ACC112 (cell line): ENCODE measurements at regions not wholly inside any gene's neighbourhood (a gene's known extent, or its start where the extent isn't known, plus 50 kb on each side); places are given as distances from the start of the nearest gene placed in this dataset.
A peak's percentile ranks its signal among the peaks of the same experiment; 100 is the strongest.

Source experiments
- H2AFZ ChIP-seq: fragments of 200-600 bp; sonication (generic); one replicate; pipeline ENCODE4 v1.6.0; 2017; ENCODE audit warnings: antibody characterized with exemption, low read length; ENCODE audit not compliant: unreplicated experiment
- H3K27ac ChIP-seq: fragments of 200-600 bp; sonication (generic); 2 replicates; pipeline ENCODE4 v1.5.1; 2014; ENCODE audit warnings: low read depth, mild to moderate bottlenecking, antibody characterized with exemption, low read length, moderate library complexity
- H3K27me3 ChIP-seq: fragments of 200-600 bp; sonication (generic); 2 replicates; pipeline ENCODE4 v1.6.1; 2014; ENCODE audit warnings: mild to moderate bottlenecking, antibody characterized with exemption, low read length, moderate library complexity, mixed read lengths; ENCODE audit not compliant: insufficient read depth
- H3K36me3 ChIP-seq: fragments of 200-600 bp; sonication (generic); 2 replicates; pipeline ENCODE4 v1.6.1; 2016; ENCODE audit warnings: mild to moderate bottlenecking, antibody characterized with exemption, low read length, moderate library complexity, mixed read lengths; ENCODE audit not compliant: insufficient read depth
- H3K4me1 ChIP-seq: fragments of 200-600 bp; sonication (generic); one replicate; pipeline ENCODE4 v1.6.1; 2016; ENCODE audit warnings: low read length, mixed read lengths; ENCODE audit not compliant: insufficient read depth, unreplicated experiment, control insufficient read depth
- H3K4me3 ChIP-seq: fragments of 200-600 bp; sonication (generic); 2 replicates; pipeline ENCODE4 v1.5.1; 2014; ENCODE audit warnings: mild to moderate bottlenecking, low read depth, low read length
- H3K79me2 ChIP-seq: fragments of 200-600 bp; sonication (generic); one replicate; pipeline ENCODE4 v1.6.0; 2016; ENCODE audit warnings: low read length; ENCODE audit not compliant: control insufficient read depth, unreplicated experiment, insufficient read depth

DNA sequence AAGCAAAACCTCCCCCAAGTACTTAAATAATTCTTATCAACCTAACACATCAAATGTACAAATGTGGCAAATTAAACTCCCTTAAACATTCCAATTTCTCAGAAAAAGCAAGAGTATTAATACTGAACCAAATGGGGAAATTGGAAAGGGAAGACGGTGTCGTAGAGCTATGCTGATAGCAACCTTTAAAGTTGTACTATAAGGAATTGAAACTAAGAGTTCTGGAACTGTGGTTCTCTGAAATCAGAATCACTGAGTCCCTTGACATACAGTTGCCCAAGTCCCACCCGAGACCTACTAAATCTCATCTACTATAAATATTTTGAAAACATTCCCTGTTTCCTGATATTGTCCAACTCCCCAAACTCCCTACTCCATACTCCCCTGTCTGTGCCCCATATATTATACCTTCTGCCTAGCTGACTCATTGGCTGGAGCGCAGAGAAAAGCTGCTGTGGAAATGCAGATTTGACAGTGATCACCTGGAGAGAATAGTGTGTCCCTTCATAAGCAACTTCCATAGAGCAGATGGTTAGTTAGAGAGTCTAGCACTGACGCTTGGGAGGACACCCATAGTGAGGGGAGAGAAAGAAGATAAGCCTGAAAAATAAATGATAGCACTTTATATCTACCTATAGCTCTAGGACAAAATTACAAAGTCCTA, 51.4 kb upstream of the ITM2B start:
- Histone ChIP-seq H2AFZ (no peak overlapping the region), H3K36me3 (no peaks in the 10 kb centered on the region), H3K4me3 (no peak overlapping the region), H3K79me2 (no peaks in the 10 kb centered on the region), H3K27ac (no peak overlapping the region), H3K27me3 (no peaks in the 10 kb centered on the region), H3K4me1 (no peaks in the 10 kb centered on the region)

- Histone ChIP-seq H3K4me3 (no peak overlapping the region), H3K27ac (no peak overlapping the region), H2AFZ (no peak overlapping the region), H3K4me1 (no peaks in the 10 kb centered on the region), H3K27me3 (no peaks in the 10 kb centered on the region), H3K36me3 (no peaks in the 10 kb centered on the region), H3K79me2 (no peaks in the 10 kb centered on the region)
Observed at GRCh38 chr13:48178126-48178525, 54.9 kb upstream of the ITM2B start.

DNA sequence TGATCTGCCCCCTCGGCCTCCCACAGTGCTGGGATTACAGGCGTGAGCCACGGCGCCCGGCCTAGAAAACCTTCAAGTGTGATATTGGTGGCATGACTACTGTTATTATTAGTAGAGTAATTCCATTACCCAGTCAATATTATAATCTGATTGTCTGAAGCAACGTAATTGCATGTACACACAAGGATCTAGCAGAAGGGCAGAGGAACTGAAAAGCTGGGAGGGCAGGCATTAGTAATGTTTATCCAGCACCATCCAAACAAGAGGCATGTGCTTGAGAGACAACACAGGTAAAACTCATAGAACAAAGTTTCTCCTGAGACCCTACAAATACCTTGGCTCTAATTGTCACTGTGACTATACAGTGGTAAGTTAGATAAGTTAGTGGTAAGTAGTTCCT, 56.2 kb upstream of the ITM2B start:
- Histone ChIP-seq H2AFZ (no peak overlapping the region), H3K4me1 (no peaks in the 10 kb centered on the region), H3K27ac (no peak overlapping the region), H3K4me3 (no peak overlapping the region), H3K79me2 (no peaks in the 10 kb centered on the region), H3K27me3 (no peaks in the 10 kb centered on the region), H3K36me3 (no peaks in the 10 kb centered on the region)

DNA sequence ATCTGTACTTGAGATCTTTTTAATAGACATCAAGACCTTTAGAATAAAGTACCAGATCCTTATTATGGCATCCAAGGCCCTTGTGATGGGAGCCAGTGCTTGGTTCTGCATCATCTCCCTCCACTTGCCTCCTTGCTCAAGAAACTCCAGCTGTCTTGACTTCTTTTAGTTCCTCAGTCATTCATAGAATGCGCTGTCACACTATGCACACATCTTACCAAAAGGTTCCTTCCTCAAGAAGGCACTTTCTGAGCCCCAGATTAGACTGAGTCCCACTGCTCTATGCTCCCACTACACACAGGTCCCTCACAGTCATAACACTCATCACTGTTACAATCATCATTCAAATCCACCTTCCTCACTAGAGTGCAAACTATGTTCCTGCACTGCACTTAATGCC, 57.8 kb upstream of the ITM2B start:
- H3K4me3 ChIP-seq = no peak overlapping the region
- no peaks in the 10 kb centered on the region for H3K79me2 ChIP-seq
- no peak overlapping the region for H3K27ac ChIP-seq
- H2AFZ ChIP-seq = no peak overlapping the region
- H3K36me3 ChIP-seq = no peaks in the 10 kb centered on the region
- no peaks in the 10 kb centered on the region for H3K27me3 ChIP-seq
- no peaks in the 10 kb centered on the region for H3K4me1 ChIP-seq

GRCh38 chr13:48167866-48168265, 65.1 kb upstream of the ITM2B start:
- H3K27ac ChIP-seq = no peak overlapping the region
- no peaks in the 10 kb centered on the region for H3K79me2 ChIP-seq
- H3K27me3 ChIP-seq = no peaks in the 10 kb centered on the region
- no peak overlapping the region for H2AFZ ChIP-seq
- H3K4me3 ChIP-seq = no peak overlapping the region
- no peaks in the 10 kb centered on the region for H3K4me1 ChIP-seq
- H3K36me3 ChIP-seq = no peaks in the 10 kb centered on the region

DNA sequence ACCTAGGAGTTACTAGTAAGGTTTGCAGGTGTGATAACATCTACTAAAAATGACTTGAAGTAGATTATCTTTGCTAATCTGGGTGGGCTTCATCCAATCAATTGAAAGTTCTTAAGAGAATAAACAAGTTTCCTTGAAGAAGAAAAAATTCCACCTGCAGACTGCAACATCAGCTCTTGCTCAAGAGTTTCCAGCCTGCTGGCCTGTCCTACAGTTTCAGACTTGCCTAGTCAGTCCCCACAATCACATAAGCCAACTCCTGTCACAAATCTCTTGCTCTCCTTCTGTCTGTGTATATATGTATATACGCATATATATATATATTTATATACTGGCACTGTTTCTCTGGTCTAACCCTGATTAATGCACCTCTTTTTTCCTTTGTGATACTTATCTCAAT, 67.3 kb upstream of the ITM2B start:
- H3K79me2 ChIP-seq = no peaks in the 10 kb centered on the region
- H3K4me3 ChIP-seq = no peak overlapping the region
- H2AFZ ChIP-seq = no peak overlapping the region
- H3K36me3 ChIP-seq = no peaks in the 10 kb centered on the region
- peaks cover 8% of the 10 kb centered on the region for H3K4me1 ChIP-seq
- no peaks in the 10 kb centered on the region for H3K27me3 ChIP-seq
- H3K27ac ChIP-seq = no peak overlapping the region

GRCh38 chr13:48165063-48165462, 67.9 kb upstream of the ITM2B start:
- Histone ChIP-seq H3K79me2 (no peaks in the 10 kb centered on the region), H3K4me3 (no peak overlapping the region), H3K4me1 (peaks cover 15% of the 10 kb centered on the region), H3K27ac (no peak overlapping the region), H3K36me3 (no peaks in the 10 kb centered on the region), H3K27me3 (no peaks in the 10 kb centered on the region), H2AFZ (no peak overlapping the region)

DNA sequence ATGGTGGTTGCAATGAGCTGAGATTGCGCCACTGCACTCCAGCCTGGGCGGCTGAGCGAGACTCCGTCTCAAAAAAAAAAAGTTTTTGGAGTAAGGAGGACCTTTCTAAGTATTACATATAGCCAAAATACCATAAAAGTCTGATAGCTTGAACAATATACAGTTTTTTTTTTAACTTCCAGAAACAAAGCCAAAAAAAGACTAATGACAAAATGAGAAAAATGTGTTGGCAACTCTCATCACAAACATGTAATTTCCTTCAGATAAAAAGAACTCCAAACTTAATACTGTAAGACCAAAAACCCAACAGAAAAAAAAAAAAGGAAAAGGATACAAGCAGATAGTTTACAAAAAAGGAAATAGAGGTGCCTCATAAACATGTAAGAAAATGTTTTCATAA, 68.2 kb upstream of the MED4 start:
- Histone ChIP-seq H3K36me3 (no peaks in the 10 kb centered on the region), H3K4me1 (peaks cover 28% of the 10 kb centered on the region), H3K27ac (no peak overlapping the region), H3K4me3 (no peak overlapping the region), H3K27me3 (no peaks in the 10 kb centered on the region), H3K79me2 (no peaks in the 10 kb centered on the region), H2AFZ (no peak overlapping the region)

DNA sequence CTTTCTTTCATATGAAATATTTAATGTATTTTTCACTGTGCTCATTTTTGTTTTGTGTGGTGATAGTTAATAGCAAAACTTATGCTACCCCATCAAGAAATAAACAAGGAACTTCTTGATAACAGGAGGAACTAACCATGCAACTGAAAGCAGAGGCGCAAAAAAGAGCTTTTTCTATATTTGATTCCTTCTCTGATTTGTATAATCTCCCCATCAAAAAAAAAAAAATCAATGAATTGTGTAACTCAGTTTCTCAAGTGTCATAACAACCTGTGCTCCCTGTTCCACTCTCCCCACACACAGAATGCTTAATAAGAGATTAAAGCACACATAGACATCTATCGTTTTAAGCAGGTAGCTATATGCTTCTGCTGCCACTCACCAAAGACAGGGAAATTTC, 67.3 kb upstream of the MED4 start:
- Histone ChIP-seq H3K4me3 (no peak overlapping the region), H3K27ac (no peak overlapping the region), H3K36me3 (no peaks in the 10 kb centered on the region), H2AFZ (peak overlapping the region; percentile 21), H3K79me2 (no peaks in the 10 kb centered on the region), H3K27me3 (no peaks in the 10 kb centered on the region), H3K4me1 (peaks cover 28% of the 10 kb centered on the region)

- Histone ChIP-seq H3K27ac (no peak overlapping the region), H2AFZ (peak overlapping the region; percentile 21), H3K36me3 (no peaks in the 10 kb centered on the region), H3K4me3 (no peak overlapping the region), H3K4me1 (peaks cover 28% of the 10 kb centered on the region), H3K79me2 (no peaks in the 10 kb centered on the region), H3K27me3 (no peaks in the 10 kb centered on the region)
Observed at GRCh38 chr13:48161530-48162179, 66.8 kb upstream of the MED4 start.

- Histone ChIP-seq H3K27ac (peak overlapping the region; percentile 50), H3K36me3 (no peaks in the 10 kb centered on the region)
Observed at GRCh38 chr13:48160606-48161278, 65.8 kb upstream of the MED4 start.

More at GRCh38 chr13:48160606-48161278, 65.8 kb upstream of the MED4 start:
- Histone ChIP-seq H3K4me3 (peak overlapping the region; percentile 26), H3K79me2 (no peaks in the 10 kb centered on the region), H2AFZ (peak overlapping the region; percentile 70), H3K4me1 (peaks cover 33% of the 10 kb centered on the region), H3K27me3 (no peaks in the 10 kb centered on the region)
